ENCODE measurements at regions not wholly inside any gene's neighbourhood (a gene's known extent, or its start where the extent isn't known, plus 50 kb on each side); places are given as distances from the start of the nearest gene placed in this dataset.

GRCh38 chrX:46327566-46328115, 217.6 kb downstream of the ZNF674 start (continued):
- TF ChIP-seq ZNF436 (CRISPR knock-in tag; IDR thresholded peaks at IDR 0.05) (no peak), TAL1 (IDR thresholded peaks at IDR 0.05) (no peak)

DNA sequence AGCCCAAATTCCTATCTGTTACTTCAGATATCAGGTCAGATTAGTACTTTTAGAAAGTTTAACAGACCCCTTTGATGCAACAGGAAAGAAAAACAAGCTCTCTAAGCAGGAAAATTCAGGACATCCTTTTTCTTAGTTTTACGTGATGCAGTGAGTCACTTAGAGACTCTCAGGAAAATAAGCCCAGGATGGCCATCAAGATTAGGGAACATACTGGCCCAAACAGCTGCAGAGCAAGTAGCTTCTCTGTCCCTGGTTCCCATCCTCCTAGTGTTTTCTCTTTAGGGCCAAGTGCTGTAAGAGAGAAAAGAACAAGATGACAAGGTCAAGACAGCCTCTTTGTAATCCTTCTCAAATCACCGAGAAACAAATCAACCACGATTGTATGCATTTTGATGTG, 219.1 kb downstream of the ZNF674 start:
- no peak for TF ChIP-seq ETV6 (IDR thresholded peaks at IDR 0.05; ENCODE audit: borderline replicate concordance in 1 of 2, low read depth in 2 of 2, low read length in 1 of 2)
- TF ChIP-seq ETV6 (CRISPR knock-in tag; IDR thresholded peaks at IDR 0.05; ENCODE audit: borderline replicate concordance) = no peak
- no peak for TF ChIP-seq ZNF778 (CRISPR knock-in tag; IDR thresholded peaks at IDR 0.05)
- TF ChIP-seq KHSRP (IDR thresholded peaks at IDR 0.05) = no peak
- TF ChIP-seq ELK3 (CRISPR knock-in tag; IDR thresholded peaks at IDR 0.05) = no peak
- DNase-seq (ENCODE audit: extremely low read depth in 1 of 4, low spot score in 3 of 4) = no peak
- ChIA-PET CTCF (ENCODE audit: low intra/inter-chr PET ratio) (no interaction called here), POLR2A (no interaction called here)
- 3% methylated on average over 3 of the region's 3 CpGs for WGBS (ENCODE audit: insufficient coverage, low coverage, missing lambda C conversion rate)
- H3K4me2 ChIP-seq (ENCODE audit: insufficient read depth, low read length) = no peak overlapping the region
- no peak overlapping the region for H3K9ac ChIP-seq (ENCODE audit: insufficient read depth in 1 of 2, low read depth in 2 of 2, low read length in 2 of 2)
- BruUV-seq (replicated peaks) = no TSS peak
- H3K27me3 ChIP-seq (ENCODE audit: control insufficient read depth in 2 of 2, insufficient read depth in 2 of 2, low read length in 2 of 2) = no peaks in the 10 kb centered on the region
- H2AFZ ChIP-seq (ENCODE audit: low read depth, low read length) = no peak overlapping the region
- H3K4me1 ChIP-seq (replicated peaks in 1 of 2; ENCODE audit: control insufficient read depth in 2 of 2, insufficient read depth in 2 of 2, low read length in 2 of 2) = no peaks in the 10 kb centered on the region
- FAIRE-seq = no peak
- in situ Hi-C loops (cut with MboI) (no loop called here), intact Hi-C loops (cut with micrococcal nuclease) (no loop called here)
- H3K79me2 ChIP-seq (ENCODE audit: control insufficient read depth, insufficient read depth, low read length) = no peaks in the 10 kb centered on the region
- H3K9me3 ChIP-seq (replicated peaks; ENCODE audit: control insufficient read depth, insufficient read depth, low read depth, low read length) = no peaks in the 10 kb centered on the region
- ATAC-seq = no peak
- H3K9me1 ChIP-seq (ENCODE audit: control insufficient read depth, insufficient read depth, low read length) = no peaks in the 10 kb centered on the region
- H3K4me3 ChIP-seq = no peak overlapping the region
- no peaks in the 10 kb centered on the region for H4K20me1 ChIP-seq (replicated peaks; ENCODE audit: control insufficient read depth, insufficient read depth, low read length)
- no peak overlapping the region for H3K27ac ChIP-seq (ENCODE audit: extremely low read depth, low read depth, low read length)
- no peaks in the 10 kb centered on the region for H3K36me3 ChIP-seq (ENCODE audit: control insufficient read depth, insufficient read depth, low read length)
